GM12874 (cell line): ENCODE measurements at regions not wholly inside any gene's neighbourhood (a gene's known extent, or its start where the extent isn't known, plus 50 kb on each side); places are given as distances from the start of the nearest gene placed in this dataset.

Experiments
- TF ChIP-seq, protein P1 (sequence below): IDR thresholded peaks from 2 replicates; pipeline ENCODE4 v1.5.1; 2011; ENCODE audit warnings: low read depth, mild to moderate bottlenecking, control low read depth, low read length, moderate library complexity; ENCODE audit not compliant: insufficient read depth

- TF ChIP-seq, protein P1, sequence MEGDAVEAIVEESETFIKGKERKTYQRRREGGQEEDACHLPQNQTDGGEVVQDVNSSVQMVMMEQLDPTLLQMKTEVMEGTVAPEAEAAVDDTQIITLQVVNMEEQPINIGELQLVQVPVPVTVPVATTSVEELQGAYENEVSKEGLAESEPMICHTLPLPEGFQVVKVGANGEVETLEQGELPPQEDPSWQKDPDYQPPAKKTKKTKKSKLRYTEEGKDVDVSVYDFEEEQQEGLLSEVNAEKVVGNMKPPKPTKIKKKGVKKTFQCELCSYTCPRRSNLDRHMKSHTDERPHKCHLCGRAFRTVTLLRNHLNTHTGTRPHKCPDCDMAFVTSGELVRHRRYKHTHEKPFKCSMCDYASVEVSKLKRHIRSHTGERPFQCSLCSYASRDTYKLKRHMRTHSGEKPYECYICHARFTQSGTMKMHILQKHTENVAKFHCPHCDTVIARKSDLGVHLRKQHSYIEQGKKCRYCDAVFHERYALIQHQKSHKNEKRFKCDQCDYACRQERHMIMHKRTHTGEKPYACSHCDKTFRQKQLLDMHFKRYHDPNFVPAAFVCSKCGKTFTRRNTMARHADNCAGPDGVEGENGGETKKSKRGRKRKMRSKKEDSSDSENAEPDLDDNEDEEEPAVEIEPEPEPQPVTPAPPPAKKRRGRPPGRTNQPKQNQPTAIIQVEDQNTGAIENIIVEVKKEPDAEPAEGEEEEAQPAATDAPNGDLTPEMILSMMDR = no peak
Measured at GRCh38 chr17:13253733-13254410, 236.0 kb upstream of the ELAC2 start.

- TF ChIP-seq, protein P1 = no peak
Measured at GRCh38 chr17:13244513-13244912, 226.7 kb upstream of the ELAC2 start.

DNA sequence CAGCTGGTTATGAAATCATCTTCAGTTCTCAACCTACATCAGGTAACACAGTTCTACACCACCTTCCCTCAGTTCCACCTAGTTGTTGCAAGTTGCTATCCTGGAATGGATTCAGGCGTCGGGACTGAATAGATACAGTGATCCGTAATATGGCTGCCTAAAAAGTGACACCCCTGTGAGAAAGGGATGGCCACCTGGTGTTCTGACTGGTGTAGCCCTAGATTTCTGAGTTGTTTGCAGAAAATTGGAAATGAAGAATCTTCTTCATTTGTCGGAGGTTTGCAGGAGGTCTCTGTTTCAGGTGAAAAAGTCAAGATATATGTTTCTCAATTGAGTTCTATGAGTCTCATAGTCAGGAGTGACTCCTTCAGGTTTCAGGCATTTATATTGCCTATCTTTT lies 225.8 kb upstream of the ELAC2 start:
- TF ChIP-seq, protein P1 = no peak

- TF ChIP-seq, protein P1 = no peak
Measured at GRCh38 chr17:13240851-13241250, 223.0 kb upstream of the ELAC2 start.

DNA sequence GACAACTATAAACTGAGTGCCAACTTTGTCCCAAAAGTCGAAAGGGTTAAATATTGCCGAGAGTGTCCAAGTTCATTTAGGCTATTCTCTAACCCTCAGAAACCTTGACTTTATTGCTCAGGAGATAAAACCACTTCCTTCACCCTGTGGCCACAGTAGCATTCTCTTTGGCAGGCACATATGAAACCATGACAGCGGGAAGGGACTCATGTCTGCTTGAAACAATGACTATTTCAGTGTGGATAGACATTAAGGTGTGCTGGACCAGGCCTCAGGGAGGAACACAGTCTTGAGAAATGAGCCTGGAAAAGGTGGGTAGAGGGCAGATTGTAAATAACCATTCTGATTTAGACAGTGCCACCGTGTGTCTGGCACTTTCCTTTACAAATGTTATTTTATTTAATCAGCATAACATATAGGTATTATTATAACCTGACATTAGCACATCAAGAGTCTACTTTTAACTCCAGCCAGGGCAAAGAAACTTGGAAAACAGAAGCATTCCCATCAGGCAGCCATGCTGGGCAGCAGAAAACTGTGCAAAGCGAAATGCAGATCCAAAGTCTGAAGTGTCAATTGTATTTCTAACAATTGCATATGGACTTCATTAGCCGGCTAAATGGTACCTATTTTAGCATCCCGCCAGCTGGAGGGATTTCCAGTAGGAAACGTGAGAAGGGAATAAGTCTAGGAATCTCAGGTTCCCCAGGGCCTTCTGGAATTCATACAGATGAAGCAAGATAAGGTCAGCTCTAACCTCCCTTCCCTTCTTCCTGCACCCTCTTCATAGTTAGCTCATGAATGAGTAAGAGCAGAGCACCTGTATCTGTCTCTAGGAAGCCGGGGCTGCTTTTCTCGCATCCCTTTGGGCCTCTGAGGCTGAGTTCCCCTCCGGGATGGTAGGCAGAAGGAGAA lies 212.8 kb upstream of the ELAC2 start:
- TF ChIP-seq, protein P1 = no peak

DNA sequence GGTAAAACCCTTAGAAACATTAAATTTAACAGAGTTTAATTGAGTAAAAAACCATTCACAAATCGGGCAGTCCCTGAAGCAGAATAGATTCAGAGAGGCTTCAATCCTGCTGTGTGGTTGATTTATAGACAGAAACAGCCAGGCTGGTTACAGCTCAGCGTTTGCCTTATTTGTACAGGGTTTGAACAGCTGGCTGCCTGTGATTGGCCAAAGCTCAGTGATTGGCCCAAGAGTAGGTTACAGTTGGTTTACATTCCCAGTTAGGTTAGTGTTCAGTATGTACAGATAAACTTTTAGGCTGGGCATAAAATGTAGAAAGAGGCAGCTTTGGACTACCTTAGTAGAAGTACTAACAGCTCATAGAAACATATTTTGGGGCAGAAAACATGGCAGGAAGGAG lies 210.4 kb upstream of the ELAC2 start:
- TF ChIP-seq, protein P1 = no peak

- TF ChIP-seq, protein P1 = no peak
Measured at GRCh38 chr17:13222975-13223374, 205.1 kb upstream of the ELAC2 start.
